ENCODE measurements at regions not wholly inside any gene's neighbourhood (a gene's known extent, or its start where the extent isn't known, plus 50 kb on each side); places are given as distances from the start of the nearest gene placed in this dataset.
"Not testable (repeated sequence)": the region's sequence is repeated elsewhere in the genome, so short reads cannot be mapped to it uniquely, and the experiment has no call there.

DNA sequence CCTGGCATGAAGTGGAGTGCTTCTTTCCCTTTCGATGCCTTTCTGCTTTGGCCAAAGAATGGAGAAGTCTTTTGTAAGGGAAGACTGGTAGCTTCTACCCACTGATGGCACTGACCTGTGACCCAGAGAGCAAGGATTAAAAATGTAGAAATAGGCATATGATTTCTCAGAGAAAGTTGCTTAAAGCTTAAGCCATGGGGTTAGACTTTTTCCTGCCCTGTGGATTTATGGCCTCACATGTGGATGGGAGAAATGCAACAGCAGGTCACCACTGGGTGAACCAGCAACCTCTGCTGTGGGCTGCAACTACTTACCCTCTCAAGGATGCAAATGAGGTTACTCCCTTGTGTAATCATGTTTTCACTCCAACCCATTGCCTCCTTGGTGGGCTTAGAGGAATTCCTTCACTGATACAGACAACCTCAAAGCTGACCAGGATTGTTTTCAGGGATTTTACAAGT, 86.7 kb upstream of the CDC42EP3 start:
- DNase-seq (ENCODE audit: low read depth in 4 of 4, low spot score in 1 of 4), result not testable (repeated sequence)

DNA sequence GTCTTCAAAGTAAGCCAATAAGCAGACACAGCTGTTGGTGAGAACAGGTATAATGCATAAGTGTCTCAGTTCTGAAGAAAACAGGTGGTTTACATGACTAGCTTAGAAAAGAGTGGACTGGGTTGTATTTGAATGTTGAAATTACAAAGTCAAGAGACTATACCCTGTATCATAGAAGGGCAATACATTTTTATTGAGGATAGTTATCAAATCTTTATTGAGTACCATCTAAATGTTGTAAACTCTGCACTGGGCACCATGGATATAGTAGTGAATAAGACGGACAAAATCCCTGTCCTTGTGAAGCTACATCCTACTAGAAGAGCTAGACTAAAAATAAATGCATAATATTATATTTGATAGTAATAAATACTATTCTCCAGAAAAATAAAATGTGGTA, 88.5 kb upstream of the CDC42EP3 start:
- not testable (repeated sequence) for DNase-seq (ENCODE audit: low read depth in 4 of 4, low spot score in 1 of 4)

GRCh38 chr2:37760471-37760870, 89.0 kb upstream of the CDC42EP3 start:
- DNase-seq (ENCODE audit: low read depth in 4 of 4, low spot score in 1 of 4), result no peak

DNA sequence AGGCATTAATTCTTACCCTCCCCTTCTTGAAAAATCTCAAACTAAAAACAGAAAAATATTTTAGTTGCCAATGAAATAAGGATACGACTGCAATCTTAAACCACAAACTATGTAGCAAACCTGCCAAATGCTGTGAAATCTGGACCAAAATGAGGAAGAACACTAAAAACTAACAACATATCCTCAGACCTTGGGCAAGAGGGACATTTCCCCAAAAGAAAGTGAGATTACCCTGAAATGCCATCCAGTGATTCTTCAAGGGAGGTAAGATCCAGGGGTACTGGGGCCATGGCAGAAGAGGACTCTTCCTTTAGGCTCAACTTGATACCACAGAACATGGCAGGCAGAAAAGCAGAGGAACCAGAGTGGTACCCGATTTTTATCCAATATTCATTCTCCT, 90.8 kb upstream of the CDC42EP3 start:
- DNase-seq (ENCODE audit: low read depth in 4 of 4, low spot score in 1 of 4), result not testable (repeated sequence)

- no peak for DNase-seq (ENCODE audit: low read depth in 4 of 4, low spot score in 1 of 4)
These were observed 93.3 kb upstream of the CDC42EP3 start for GRCh38 chr2:37764739-37765138.

DNA sequence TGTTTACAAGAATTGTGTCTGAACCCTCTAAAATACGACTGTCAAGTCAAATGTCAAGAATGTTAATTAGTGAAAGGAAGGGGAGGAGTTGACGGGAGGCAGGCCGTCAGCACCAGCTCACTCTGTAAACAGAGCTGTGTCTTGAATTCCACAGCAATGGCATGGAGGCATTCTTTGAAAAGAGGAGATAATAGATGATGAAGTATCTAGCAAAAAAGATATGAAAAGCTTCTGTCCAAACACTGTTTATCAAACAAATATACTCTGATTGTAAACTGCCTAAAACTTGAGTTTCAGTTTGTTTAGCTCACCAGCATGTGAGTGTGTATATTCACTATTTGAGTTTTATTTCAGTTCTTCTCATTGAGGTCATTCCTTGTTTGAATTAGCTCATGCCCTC, 94.7 kb upstream of the CDC42EP3 start:
- no peak for DNase-seq (ENCODE audit: low read depth in 4 of 4, low spot score in 1 of 4)

DNA sequence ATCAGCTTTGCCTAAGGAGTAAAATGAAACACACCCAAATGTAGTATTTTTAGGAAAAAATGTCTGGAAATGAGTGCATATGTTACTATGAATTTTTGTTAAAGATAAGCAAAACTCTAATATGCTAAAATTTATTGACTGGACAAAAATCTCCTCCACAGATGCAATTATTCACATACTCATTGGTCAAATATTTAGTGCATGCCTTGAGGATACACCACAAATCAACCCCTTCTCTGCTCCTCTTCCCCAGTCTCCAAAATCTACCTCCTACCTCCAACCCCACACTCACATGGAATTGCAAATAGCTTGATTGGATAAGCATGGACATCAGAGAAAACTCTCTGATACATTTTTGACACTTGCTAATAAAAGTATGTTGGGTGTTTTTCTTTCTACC, 95.6 kb upstream of the CDC42EP3 start:
- no peak for DNase-seq (ENCODE audit: low read depth in 4 of 4, low spot score in 1 of 4)

GRCh38 chr2:37767959-37768925, 96.8 kb upstream of the CDC42EP3 start:
- no peak for DNase-seq (ENCODE audit: low read depth in 4 of 4, low spot score in 1 of 4)

GRCh38 chr2:37769551-37769950, 98.1 kb upstream of the CDC42EP3 start:
- DNase-seq (ENCODE audit: low read depth in 4 of 4, low spot score in 1 of 4), result no peak

DNA sequence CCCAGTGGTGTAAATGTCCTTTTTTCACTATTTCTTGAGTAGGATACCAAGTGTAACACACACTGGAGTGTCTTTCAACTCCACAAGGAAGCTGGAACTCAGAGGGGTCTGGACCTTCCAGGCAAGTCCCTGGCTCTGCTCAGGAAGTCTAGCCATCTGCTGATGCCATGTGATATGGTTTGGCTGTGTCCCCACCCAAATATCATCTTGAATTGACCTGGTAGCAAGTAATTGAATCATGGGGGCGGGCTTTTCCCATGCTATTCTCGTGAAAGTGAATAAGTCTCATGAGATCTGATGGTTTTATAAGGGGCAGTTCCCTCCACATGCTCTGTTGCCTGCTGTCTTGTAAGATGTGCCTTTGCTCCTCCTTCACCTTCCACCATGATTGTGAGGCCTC, 99.4 kb upstream of the CDC42EP3 start:
- no peak for DNase-seq (ENCODE audit: low read depth in 4 of 4, low spot score in 1 of 4)

DNA sequence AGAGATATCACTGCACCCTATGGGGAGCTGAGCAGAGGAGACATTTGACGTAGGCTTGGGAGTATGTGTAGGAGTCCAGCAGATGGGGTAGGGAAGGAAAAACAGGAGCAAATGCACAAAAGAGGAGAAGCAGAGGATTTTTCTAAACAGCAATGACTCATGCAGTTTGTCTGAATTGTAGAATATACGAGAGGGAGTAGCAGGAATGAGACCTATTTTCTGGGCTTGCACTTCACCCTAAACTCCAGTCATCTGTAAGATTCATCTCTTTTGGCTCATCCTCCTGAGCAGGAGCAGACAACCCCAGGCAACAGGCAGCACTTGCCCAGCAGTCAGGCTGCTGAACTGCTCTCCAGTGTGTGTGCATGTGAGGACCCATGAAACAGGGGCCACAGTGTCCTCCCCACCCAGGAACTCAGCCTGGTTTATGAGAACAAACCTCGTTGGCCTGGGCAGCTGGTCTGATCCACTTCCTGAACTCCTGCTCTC, 100.2 kb upstream of the CDC42EP3 start:
- DNase-seq (ENCODE audit: low read depth in 4 of 4, low spot score in 1 of 4), result no peak

- no peak for DNase-seq (ENCODE audit: low read depth in 4 of 4, low spot score in 1 of 4)
These were observed 102.1 kb upstream of the CDC42EP3 start for GRCh38 chr2:37773371-37774130.

DNA sequence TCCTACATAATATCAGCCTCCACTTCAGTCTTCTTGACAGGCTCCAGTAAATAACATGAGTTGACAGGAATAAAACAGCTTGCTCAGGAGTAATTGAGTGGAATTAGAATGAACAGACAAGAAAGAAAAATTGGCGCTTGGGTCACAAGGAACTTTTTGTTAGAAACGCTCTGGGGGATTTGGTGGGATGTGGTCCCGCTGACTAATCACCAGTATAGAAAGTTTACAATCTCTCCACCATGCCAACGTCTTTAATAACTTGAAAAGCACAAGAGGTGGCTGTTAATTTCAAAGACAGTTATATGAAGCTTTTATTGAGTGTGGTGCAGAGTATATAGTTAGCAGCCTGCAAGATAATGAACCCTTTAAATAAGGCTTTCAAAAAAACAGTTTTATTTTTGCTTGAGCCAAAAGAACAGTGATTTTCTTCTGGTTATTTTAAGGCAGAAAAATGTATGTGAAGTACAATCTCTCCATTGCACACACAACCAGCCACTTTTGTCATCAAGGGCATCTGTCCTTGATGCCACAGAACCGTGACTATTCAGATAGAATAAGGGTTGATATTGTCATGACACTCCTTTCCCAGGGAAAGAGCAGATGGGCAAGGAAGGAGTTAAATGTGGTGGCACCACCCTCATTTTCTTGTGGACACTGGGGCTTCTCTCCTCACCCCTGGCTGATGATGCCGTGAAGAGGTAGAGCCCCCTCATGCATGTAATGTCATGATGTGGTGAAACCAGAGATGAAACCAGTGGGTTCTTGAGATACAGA, 102.9 kb upstream of the CDC42EP3 start:
- DNase-seq (ENCODE audit: low read depth in 4 of 4, low spot score in 1 of 4), result not testable (repeated sequence)

GRCh38 chr2:37774976-37775907, 103.8 kb upstream of the CDC42EP3 start:
- DNase-seq (ENCODE audit: low read depth in 4 of 4, low spot score in 1 of 4), result no peak

GRCh38 chr2:37775908-37776250, 104.4 kb upstream of the CDC42EP3 start:
- no peak for DNase-seq (ENCODE audit: low read depth in 4 of 4, low spot score in 1 of 4)

GRCh38 chr2:37776487-37776886, 105.0 kb upstream of the CDC42EP3 start:
- DNase-seq (ENCODE audit: low read depth in 4 of 4, low spot score in 1 of 4), result no peak

GRCh38 chr2:37779139-37779538, 107.7 kb upstream of the CDC42EP3 start:
- no peak for DNase-seq (ENCODE audit: low read depth in 4 of 4, low spot score in 1 of 4)

DNA sequence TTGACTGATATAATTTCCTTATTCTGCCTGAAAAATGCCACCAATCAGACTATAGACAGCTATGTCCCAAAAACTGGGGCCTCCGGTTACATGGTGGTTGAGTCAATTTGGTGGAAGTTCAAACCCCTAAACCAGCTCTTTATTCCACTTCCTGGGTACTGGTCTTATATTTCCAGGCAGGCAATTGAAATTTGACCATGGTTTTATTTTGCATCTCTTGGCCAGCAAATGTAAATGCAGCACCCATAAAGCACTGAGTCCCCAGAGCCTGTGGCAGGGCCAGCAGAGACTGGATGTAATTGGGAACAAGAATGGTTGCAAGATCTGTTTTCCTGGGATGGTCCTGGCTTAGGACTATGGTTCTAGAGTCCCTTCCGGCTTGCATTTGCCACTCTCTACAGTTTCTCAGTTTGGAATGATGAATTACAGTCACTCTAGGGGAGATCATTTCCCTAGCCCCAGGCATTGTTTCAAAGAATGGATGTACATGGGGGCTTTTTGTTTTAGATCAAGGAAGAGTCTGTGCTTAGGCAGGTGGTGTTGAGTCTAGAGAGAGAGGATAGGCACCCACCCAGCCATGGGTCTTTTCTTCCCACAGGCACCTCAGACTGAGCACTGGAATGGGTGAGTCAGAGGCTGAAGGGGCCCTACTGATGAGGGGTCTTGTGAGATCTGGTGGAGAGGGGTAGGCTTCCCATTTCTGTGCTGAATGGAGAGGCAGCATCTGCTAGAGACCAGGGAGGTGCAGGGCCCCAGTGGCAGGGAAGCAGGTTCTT, 108.4 kb upstream of the CDC42EP3 start:
- DNase-seq (ENCODE audit: low read depth in 4 of 4, low spot score in 1 of 4), result no peak

DNA sequence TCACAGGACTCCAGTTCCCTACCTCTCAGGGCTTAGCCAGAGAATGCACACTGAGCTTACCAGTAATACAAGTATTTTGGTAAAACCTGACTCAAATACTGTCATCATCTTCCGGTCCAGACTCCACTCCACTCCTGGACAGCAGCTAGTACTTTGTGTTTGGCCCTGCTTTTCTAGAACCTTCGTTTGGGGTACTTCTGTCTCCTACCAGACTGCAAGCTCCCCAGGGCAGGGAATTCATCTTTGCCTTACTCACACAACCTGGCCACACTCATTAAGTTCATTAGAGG, 108.9 kb upstream of the CDC42EP3 start:
- no peak for DNase-seq (ENCODE audit: low read depth in 4 of 4, low spot score in 1 of 4)

DNA sequence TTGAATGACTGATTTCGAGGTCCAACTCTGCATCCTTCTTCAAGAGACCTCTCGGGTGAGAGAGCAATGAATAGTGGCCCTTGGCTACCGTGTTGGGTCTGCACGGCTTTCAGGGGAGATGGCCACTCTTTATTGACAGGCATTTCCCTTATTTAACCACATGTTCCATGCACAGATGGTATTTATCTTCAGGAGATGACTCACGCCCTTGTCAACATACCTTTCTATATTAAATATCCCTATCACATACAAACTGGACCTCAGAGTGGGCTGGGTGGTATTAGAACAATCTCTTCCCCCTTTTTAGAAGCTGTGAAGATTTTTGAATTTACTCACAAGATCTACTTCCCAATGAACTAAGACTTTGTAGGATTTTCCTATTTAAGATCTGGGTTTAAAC, 109.6 kb upstream of the CDC42EP3 start:
- no peak for DNase-seq (ENCODE audit: low read depth in 4 of 4, low spot score in 1 of 4)
